ENCODE measurements at regions not wholly inside any gene's neighbourhood (a gene's known extent, or its start where the extent isn't known, plus 50 kb on each side); places are given as distances from the start of the nearest gene placed in this dataset.

- DNase-seq (ENCODE audit: low spot score) = no peak
These were observed 849.3 kb downstream of the TLE1 start for GRCh38 chr9:80839821-80840675.

- DNase-seq (ENCODE audit: low spot score) = no peak
These were observed 853.3 kb downstream of the TLE1 start for GRCh38 chr9:80836013-80836412.

GRCh38 chr9:80831751-80832150, 857.6 kb downstream of the TLE1 start:
- DNase-seq (ENCODE audit: low spot score) = no peak

DNA sequence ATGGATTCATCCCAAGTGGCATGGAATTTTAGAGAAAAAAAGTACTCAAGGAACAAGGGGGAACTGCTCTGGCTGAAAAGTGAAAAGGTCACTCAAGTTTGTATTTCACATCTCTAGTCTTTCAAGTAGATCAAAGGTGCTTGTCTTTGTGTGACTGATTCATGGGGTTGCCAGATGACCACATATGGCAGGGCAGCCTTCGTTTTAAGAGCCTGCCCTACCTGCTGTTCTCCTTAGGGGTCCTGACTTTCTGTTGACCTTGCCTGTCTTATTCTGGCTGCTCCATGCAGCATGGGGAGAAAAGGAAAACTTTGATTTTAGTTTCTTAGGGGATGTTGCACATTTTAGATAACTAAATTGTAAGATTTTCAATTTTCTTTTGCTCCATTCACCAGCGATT, 877.7 kb downstream of the TLE1 start:
- peak; percentile 23 for DNase-seq (ENCODE audit: low spot score)

DNA sequence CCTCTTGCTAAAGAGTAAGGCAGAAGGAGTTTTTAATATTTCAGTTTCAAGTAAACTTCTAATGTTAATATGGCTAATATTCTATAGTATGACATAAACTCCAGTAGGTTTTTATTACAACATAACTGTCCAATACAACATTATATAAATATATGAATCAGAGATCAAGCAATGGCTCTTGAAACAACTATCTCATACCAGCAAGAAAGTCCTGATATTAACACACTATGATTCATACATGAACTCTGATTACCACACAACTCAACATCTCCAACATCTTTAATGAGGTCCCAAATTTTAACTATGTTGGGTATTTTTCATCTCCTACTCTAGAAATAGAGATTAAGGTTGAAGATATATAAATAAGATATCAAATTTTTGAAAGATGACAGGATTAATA, 878.3 kb downstream of the TLE1 start:
- no peak for DNase-seq (ENCODE audit: low spot score)

DNA sequence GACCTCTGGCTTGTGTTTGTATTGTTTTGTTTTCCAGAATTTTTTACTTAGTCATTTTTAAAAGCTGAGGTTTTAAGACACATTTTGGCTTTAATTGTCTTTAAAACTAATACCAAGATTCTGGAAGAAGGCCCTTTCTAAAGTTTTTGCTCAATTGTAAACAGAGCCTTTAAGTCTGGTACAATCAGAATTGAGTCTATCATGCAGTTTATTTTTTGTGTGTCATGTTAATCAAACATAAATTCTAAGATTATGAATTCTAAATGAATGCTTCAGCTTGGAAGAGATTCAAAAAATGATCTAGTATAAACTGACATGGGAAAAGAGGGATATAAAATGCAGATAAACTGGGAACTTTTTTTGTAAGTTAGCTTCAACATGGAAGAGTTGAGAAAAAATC, 882.7 kb downstream of the TLE1 start:
- no peak for DNase-seq (ENCODE audit: low spot score)

DNA sequence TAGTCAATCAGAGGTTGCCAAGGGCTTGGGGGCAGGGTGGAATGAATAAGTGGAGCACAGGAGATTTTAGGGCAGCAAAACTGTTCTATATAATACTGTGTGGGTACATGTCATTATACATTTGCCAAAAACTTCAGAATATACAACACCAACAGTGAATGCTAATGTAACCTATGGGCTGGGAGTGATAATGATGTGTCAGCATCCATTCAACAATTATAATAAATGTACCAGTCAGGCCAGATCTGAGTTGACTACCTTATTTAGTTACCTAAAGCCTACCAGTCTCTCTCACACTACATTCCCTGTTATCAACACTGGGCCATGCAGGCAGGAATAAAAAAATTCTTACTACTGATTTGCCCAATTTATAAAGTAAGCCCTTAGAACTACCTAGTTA, 884.5 kb downstream of the TLE1 start:
- no peak for DNase-seq (ENCODE audit: low spot score)

DNA sequence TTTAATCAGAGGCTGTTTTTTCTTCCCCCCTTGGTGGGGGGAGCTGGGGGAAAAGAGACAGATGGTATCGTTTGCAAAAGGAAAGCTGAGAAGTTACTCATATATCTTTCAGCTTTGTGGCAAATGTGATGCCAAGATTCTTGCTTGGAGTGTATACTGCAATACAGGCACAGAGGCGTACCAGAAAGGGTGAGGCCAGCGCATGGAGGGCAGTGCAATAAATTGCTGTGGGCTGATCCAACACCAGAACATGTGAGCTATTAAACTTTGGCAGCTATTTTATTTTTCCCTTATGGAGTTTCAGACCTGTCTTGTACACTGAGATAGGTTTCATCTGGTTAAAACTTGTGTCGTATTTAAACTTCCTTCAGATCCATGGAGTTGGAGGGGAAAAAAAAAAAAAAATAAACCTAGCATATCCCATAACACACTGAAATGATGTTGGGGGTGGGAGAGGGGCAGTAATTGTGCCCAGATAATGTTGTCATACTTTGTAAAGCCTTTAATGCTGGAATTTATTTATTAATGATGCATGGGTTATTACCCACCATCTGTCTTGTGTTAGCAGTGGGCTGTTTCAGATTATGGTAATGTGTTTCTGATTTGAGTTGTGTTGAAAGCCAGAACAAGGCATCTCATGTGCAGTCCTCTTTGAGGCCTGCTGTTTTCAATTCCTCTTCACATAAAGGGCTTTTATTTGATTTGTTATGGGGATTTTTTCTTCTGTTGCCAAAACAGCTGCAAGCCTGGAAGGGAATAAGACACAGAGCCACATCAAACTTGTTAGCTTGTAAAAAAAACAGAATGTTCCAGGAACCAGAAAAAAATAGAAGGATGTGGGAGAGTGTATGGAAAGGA, 891.3 kb downstream of the TLE1 start:
- DNase-seq (ENCODE audit: low spot score) = peak; percentile 13

DNA sequence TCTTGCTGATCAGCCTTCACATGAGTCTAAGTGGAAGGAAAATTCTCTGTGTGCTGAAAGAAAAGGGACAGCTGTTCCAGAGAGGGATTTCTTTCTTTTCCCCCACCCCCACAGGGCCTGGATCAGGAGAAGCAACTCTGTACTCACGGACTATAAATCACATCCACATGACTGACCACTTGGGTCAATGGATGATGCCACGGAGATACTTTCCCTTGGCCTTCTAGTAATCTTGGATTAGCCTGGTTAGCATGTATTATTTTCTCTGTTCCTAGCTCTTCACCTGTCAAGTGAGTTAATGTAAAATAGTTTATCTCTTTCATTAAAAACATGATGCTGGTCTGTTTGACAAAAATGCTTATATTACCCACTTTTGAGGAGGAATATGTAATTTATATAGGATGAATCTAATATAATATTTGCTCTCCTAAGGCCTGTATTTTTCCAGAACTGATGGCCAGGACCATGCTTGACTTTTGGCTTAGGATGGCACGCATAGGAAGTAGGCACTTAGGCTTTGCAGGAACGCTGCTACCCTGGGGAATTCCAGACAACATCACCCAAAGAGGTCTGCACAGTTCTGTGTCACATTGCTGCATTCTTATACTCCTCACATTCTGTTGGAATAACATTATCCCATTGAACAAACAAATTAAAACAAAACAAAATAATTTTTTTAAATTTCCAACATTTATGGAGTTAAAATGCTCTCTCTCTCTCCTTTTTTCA, 892.1 kb downstream of the TLE1 start:
- no peak for DNase-seq (ENCODE audit: low spot score)

GRCh38 chr9:80796632-80797031, 892.7 kb downstream of the TLE1 start:
- DNase-seq (ENCODE audit: low spot score) = no peak

DNA sequence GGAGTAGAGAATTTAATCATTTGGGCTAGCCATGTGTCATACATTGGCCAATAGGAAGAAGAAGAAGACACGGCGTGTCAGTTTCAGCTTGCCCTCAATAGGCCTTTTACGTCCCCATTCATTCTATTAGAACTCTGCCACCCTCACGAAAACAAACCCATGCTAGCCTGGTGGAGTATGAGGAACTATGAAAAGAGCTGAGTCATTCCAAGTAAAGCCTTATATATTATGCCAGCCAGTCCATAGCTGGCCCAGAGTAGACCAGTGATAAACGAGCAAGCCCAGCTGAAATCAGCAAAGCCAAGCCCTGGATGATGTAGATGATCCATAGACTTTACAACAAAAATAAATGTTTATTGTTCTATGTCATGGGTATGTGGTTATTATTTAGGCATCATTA, 895.1 kb downstream of the TLE1 start:
- DNase-seq (ENCODE audit: low spot score) = no peak

DNA sequence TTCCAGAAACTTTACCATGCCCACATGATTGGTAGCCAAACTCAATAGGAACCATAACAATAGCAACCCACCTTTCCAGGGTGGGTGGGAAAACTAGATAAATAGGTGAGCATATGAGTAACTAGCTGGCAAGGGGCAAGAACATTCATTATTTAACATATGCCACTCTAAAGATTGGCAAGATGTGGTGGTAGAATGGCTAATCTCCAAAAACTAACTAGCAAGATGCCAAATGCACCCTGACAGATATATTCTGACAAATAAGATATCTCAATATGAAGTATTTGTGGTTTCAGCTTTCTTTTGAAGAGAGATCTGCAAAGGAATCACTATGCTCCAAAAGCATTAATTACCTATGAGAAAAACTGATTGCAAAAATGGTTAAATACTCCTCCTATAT, 895.6 kb downstream of the TLE1 start:
- DNase-seq (ENCODE audit: low spot score) = no peak

DNA sequence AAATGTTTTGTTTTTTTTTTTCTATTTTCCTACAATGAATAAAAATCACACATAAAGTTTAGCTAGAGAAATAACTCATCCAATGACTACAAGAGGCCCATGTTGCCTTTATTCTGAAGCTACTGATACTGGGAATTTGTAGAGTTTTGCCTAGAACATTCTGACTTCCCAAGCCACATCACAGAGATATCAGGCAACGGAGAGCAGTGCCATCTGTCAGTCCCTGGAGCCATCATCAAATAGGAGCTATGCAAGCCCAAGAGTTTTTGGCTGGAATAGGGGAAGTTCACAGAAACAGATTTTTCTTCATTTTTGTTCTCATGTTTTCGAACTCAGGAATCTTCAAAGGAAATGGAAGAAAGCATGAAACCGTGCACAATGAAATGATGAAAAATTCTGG, 896.6 kb downstream of the TLE1 start:
- DNase-seq (ENCODE audit: low spot score) = no peak

DNA sequence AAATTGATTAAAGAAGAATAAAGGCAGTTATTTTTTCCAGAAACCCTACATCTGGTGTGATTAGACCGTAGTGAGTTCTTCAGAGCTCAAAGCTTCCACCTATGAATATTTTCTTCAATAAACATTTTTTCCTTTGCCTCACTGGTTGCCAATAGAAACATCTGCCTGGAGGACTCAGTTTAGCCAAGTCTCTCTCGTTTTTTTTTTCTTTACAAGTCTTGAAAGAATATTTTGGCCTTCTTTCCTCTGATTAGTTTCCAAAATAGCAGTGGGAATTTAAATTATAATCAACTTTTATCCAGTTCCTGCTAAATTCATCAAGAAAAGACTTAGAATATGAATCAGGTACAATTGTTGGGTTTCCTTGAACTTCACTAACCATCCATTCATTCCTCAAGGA, 897.5 kb downstream of the TLE1 start:
- DNase-seq (ENCODE audit: low spot score) = no peak

- no peak for DNase-seq (ENCODE audit: low spot score)
These were observed 898.6 kb downstream of the TLE1 start for GRCh38 chr9:80790764-80791163.

DNA sequence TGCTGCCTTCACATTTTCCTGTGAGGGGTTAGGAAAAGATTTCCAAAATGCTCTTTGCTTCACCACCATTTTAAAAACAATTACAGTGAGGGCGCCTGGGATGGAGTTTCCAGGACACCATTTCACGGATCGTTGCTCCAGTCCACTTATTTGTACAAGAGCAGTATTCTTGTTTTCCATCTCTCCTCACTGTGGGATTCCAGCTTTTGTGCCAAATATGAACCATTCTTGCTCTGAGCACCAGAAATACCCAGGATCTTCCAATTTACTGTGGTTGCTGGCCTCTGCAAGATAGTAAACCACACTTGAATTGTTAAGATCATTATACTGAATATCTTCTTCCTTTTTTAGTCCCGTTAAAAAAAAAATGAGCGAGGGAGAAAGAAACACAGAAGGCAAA, 899.5 kb downstream of the TLE1 start:
- DNase-seq (ENCODE audit: low spot score) = no peak

DNA sequence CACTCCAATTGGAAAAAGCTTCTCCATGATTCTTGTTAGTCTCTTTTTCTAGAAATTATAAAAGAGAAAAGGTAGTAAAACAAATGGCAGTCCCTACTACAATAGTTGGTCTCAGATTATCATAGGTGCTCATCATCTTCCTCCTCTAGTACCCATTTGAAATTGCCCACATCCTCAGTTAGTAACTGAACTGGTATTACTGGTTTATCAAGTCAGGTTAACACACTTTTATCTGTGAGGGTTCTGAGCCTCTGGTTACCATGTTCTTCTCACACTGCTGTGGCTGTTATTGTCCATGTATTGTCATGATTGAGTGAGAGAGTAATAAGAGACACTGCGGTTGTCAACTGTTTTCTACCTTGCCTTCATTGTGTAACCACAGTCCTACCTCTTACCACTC, 901.7 kb downstream of the TLE1 start:
- no peak for DNase-seq (ENCODE audit: low spot score)

GRCh38 chr9:80784647-80785046, 904.7 kb downstream of the TLE1 start:
- no peak for DNase-seq (ENCODE audit: low spot score)

DNA sequence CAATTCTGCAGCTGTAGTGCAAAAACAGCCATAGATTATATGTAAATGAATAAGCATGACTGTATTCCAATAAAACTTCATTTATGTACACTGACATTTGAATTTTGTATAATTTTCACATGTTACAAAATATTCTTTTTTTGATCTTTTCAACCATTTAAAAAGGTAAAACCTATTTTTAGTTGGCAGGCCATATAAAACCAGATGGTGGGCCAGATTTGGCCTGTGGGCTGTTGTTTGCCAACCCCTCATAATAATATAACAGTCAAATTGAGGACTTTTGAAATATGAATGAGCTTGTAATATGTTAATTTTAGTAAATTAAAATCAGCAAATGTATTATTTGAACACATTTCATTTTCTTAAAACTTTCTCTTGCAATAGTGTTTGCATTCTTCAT, 913.4 kb downstream of the TLE1 start:
- DNase-seq (ENCODE audit: low spot score) = no peak

DNA sequence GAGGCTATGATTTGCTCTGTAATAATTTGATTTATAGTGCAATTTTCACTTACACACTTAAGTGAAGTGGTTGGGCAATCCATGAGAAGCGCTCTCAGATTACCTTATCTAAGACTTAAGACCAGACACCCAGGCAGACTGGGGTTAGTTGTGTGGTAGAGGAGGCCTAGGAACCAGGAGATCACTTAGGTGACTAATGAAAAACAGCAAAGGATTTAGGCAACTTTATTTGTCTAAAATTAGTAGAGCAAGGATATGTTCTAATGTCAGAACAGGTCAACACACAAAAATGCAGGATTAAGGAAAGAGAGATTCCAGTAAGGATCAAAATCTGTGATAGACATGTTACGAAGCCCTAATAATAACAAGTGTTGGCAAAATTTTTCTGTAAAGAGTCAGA, 913.8 kb downstream of the TLE1 start:
- no peak for DNase-seq (ENCODE audit: low spot score)

DNA sequence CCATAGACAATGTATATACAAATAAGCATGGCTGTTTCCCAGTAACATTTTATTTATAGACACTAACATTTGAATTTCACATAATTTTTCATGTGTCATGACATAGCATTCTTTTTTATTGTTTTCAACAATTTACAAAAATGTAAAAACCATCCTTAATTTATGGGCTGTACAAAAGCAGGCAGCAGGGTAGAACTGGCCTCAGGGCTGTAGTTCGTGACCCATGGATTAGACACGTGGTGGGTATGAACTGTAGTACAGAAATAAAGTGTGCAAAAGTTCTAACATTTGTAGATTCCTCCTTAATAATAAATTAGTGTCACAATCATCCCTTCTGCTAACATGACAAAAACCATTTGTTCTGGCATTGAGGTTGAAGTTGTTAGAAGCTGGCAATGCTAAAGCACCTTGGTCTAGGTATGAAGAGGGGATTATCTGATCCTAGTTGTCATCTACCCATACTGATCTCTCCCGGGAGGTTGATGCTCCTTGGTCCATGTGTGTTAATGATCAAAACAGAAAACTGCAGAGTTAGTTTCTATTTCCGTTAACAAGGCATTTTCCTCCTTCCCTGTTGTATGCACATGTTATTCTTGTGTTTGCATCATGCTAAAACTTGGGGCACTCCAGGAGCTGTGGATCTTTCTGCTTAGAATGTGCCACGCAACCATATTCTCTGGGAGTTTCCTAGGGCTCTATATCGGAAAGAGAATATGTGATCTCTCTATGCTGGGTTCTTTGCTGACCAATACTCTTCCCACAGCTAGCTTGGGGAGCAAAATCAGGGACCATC, 917.6 kb downstream of the TLE1 start:
- DNase-seq (ENCODE audit: low spot score) = no peak

- no peak for DNase-seq (ENCODE audit: low spot score)
These were observed 925.8 kb downstream of the TLE1 start for GRCh38 chr9:80763536-80763935.

Data from iPS-NIHi11 (cell line).